Activated T-cell treated with anti-CD3 and anti-CD28 coated beads for 24 hours (primary cell): ENCODE measurements at regions not wholly inside any gene's neighbourhood (a gene's known extent, or its start where the extent isn't known, plus 50 kb on each side); places are given as distances from the start of the nearest gene placed in this dataset.
A peak's percentile ranks its signal among the peaks of the same experiment; 100 is the strongest.
"Not testable (repeated sequence)": the region's sequence is repeated elsewhere in the genome, so short reads cannot be mapped to it uniquely, and the experiment has no call there.

Experiments
- DNase-seq: peaks from one replicate; pipeline ENCODE4 v3.0.0-alpha.2; 2020; ENCODE audit warnings: low read depth

DNA sequence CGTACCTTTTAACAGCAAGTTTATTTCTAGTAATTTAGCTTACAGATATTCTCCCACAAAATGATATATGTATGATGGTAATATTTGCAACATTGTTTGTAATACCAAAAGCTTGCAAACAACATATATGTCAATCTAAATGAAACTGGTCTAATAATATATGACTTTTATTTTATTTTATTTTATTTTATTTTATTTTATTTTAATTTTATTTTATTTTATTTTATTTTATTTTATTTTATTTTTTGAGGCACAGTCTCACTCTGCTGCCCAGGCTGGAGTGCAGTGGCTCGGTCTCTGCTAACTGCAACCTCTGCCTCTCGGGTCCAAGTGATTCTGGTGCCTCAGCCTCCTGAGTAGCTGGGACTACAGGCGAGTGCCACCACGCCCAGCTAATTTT, 94.6 kb upstream of the ABCA1 start:
- not testable (repeated sequence) for DNase-seq

DNA sequence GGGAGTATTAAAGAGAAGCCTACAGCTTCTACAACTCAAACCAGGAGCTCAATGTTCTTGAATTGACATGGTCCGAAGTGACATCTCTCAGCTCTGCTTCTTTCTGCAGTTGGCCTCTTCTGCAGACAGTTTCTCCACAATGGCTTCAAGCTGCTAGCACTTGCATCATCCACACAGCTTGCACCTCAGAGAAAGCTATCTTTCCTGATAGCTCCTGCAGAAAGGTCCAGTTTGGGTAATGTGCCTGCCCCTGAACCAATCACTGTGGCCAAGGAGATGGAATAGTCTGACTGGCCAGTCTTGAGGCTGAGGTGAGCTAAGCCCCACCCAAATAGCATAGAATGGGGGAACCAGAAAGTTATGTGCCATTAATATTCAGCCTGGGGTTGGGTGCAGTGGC, 95.8 kb upstream of the ABCA1 start:
- no peak for DNase-seq

DNA sequence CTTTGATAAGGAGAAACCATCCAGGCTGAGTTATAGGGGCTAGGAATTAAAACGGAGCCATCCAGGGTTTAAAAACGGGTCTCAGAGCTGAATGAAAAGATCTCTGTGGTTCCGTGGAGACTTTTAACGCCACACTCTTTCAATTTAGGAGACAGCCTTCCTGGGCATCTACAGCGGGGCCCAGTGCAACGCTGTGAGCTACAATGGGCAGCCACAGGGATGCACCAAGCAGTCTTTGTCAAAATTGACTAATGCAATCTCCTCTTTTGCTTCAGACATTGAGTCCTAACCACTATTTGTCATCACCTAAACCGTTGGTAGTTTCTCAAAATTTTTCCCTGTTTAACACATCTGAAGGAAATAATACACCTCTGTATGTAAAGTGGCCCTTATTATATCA, 96.6 kb upstream of the ABCA1 start:
- DNase-seq: no peak

DNA sequence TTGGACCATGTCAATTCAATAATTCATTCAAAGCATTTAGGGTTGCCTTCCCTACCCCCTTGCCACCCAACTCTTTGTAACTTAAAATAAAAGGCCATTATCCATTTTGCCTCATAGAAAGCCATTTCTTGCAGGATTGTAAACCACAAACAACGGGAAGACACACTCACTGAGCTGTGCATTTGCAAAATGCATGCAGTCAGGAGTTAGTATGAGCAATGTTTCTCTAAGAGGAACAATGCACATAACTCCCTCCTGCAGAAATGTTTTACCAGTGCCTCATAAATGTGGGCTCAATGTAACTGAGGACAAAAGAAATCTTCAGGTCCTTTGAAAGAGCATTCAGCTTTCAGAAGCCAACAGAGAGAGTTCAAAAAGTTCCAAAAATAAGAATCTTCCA, 98.5 kb upstream of the ABCA1 start:
- DNase-seq: no peak

DNA sequence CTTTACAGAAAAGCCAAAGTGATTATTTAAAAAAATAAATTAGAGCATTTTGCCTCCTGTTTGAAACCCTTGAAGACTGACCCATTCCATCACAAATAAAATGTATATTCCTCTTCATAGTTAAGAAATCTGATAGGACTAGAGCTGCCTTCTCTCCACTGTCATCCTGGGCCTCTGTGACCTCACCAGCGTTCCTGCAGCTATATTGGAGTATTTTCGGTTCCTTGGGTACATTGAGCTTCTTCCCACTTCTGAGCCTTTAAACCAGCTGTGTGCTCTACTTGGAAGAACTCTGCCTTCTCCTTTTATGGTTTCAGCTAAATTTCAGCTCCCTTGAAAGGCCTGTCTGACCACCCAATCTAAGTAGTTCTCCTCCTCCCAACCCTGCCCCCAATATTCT, 99.1 kb upstream of the ABCA1 start:
- no peak for DNase-seq

DNA sequence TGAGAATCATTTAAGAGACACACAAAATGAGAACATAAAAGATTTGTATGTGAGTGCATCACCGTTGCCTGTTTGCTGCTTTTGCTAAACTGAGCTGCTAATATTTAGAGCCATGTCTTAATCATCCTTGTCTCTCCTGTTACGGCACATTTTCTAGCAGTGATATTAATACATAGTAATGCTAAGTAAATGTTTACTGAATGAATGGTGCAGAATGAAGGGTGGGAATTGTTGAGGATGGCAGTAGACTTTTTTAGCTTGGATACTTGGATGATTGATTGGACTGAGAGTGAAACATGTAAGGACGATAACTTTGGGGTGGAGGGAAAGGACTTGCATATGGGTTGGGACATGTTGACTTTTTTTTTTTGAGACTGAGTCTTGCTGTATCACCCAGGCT, 102.3 kb upstream of the ABCA1 start:
- no peak for DNase-seq

DNA sequence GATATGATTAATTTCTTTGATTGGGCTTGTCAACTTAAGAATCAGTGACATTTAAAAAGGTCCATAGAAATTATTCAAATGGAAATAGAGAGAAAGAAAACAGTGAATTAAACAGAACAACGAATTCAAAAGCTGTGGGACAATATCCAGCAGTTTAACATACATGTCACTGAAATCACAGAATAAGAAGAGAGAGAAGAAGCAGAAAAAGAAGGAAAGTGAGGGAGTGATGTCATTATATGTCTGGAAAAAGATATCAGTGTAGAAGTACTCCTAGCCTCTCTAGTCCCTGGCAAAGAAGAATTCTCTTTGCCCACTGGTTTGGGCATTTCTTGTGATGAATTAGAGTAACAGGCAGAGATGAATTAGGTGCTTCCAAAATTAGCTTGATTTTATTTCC, 109.2 kb upstream of the ABCA1 start:
- no peak for DNase-seq

DNA sequence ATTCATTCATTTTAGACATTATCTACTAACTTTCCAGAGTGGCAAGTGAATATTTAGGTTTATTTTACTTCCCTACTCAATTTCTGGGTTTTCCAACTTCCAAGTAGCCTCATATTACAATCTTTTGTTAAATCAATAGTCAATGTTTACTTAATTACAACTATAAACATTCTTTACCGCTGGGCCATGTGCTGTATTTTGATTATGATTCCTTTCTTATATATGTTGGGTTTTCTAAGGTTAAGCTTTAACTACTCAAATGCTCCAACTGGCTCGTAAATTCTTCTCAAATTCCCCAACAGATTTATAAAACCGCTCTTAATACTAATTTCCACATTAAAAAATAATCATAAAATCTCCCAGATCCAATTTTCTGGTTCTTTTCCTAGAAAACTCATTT, 110.1 kb upstream of the ABCA1 start:
- DNase-seq: no peak

DNA sequence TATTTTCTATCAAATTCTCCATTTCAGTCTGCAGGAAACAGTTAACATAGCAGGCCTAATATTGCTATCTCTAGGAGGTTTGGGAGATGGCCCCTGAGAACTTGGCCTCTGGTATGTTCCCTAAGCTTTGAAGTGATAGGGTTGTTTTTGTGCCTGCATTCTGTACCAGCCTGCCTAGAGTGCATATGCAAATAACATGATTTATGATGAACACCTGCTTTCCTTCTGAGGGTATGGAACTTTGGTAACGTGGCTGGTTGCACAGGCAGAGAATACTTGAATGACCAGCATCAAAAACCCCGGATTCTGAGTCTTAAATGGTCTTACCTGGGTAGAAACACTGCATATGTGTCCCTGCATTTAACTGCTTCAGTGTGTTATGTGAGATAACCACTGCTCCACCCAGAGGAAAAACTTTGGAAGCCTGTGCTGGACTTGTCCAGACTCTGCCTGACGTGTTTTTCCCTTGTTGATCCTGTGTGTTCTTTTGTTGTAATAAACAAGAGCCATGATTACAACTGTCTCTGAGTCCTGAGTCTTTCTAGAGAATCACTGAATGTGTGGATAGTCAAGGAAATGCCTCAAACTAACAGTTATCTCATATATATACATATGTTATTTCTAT, 111.3 kb upstream of the ABCA1 start:
- DNase-seq: no peak

DNA sequence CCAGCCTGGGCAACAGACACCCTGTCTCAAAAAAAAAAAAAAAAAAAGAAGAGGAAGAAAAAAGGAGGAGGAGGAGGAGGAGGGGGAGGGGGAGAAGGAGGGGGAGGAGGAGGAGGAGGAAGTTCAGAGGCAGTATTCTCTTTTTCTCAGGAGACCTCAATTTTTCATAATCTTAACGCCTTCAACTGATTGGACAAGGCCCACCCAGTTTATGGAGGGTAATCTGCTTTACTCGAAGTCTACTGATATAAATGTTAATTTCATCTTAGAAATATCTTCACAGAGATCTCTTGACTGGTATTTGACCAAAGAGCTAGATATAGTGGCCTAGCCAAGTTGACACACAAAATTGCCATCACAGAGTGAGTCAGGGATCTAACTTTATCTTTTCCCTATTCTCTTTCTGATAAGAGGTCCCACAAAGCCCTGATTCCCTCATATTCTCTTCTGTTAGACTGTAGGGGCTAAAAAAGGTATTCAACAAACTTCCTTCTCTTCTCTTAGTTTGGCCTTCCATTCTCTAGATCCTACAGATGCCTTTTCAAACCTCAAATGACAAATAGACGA, 115.5 kb upstream of the ABCA1 start:
- no peak for DNase-seq

DNA sequence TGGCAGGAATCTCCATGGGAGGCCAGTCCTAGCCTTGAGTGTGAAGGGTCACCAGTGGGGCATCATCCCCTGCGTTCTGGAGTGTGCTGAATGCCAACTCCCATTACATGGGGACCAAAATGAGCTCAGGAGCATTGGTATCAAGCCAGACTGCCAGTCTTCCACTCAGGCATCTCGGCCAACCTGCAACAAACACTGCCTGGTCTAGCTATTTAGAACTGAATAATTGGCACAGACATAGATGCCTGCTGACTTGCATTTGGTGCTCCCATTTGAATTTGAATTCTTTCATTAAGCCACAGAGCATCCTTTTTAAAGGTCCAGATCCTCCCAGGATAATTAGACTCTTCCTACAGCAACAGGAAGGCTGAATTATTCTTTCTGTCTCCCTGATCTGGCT, 116.6 kb upstream of the ABCA1 start:
- no peak for DNase-seq

DNA sequence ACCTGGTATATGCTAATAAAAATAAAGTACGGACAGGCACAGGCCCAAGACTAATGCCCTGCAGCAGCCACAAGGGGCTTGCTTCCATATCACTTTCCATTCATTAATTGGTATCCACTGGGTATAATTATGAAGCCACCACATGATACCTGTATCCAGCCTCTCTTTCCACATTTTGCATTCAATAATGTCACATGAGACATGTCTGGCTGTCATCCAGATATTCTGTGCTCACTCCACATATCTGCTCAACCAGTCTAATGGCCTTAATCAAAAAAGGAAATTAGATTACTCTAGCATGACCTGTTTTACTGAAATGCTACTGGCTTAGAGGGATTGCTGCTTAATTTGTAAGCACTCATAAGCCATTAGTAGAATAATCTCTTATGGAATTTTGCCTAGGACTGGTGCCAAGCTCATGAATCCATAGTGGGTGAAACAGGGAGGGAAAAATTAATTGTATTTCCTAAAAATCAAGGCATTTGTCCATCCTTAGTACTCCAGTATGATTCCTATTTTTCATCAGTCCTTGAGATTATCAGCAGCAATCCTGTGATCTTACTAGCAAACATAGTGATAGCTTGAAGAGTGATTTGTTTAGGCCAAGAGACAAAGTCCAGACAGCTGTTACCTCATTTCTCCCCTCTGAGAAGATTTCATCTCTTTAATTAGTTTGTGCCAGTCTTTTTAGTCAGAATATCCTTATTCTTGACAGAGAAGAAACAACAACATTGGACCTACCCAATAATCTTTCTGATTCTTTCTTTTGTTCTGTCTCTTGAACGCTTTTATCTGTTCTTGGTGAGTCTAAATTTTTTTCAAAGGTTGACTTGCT, 119.2 kb upstream of the ABCA1 start:
- DNase-seq: no peak

DNA sequence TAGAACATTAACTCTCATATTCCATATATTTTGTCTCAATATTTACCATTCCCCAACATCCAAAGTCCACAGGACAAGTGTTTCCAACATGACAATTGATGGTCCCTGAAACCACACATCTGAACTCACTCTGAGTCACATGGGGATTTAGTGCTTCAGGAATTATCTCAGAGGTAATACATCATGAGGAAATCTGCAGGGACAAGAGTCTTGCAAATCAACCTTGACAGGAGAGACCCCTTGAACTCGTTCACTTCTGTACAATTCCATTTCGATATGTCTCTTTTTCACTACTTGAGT, 119.7 kb upstream of the ABCA1 start:
- DNase-seq: no peak

DNA sequence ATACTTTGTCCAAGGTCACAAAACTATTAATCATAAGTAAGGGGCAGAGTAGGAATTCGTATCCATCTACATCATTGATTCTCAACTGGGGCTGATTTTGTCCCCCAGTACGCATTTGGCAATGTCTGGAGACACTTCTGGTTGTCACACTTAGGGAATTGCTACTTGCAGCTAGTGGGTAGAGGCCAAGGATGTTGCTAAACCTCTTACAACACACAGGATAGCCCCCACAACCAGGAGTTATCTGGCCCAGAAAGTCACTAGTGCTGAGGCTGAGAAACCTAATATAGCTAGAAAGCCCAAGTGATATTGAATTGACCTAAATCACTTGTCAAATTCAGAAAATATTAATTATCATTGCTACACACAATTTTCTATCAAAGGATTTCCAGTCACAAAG, 120.4 kb upstream of the ABCA1 start:
- DNase-seq: no peak

DNA sequence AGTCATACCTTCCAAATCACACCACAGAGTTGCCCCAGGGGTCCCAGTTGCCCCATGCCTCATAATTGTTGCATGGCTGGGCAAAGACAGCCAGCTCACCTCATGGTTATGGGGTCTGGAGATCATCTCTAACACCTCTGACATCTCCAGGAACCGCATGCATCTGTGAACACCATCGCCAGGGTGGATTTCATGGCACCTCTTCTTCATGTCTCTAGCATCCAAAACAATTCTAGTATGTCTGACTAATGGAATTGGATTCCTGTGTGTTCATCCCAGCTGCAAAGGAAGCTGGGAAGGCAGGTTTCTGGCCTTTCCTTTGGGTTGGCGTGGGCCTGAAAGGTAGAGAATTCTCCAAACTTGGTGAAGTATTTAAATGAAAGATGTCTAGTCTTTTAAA, 122.3 kb upstream of the ABCA1 start:
- no peak for DNase-seq

DNA sequence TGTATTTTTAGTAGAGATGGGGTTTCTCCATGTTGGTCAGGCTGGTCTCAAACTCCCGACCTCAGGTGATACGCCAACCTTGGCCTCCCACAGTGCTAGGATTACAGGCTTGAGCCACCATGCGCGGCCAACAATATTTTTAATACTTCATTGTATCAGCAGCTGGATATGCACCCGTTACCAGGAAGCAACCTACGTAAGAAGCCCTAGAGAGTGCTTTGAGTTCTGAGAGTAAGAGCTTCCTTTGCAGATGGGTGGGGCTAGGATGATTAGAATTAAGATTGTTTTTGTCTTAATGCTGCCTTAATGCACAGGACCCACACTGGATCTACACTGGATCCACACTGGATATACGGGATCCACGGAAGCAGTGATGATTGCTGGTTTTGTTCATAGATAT, 123.9 kb upstream of the ABCA1 start:
- no peak for DNase-seq

DNA sequence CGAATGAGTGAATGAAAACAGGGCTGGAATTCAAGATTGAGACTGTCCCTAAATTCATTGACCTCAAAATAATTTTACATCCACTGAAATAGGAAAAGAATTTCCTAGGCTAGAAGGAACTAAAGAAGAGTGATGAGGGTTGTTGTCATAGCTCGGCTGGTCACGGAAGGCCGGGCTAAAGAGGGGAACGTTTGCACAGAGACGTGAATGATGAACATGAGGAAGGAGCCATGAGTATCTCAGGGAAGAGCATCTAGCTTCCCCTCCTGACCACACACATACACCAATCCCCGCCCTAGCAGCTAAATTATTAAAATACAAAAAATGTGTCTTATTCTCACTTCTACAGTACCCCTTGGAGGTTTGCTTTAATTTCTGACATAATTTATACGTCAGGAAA, 124.4 kb upstream of the ABCA1 start:
- DNase-seq: no peak

DNA sequence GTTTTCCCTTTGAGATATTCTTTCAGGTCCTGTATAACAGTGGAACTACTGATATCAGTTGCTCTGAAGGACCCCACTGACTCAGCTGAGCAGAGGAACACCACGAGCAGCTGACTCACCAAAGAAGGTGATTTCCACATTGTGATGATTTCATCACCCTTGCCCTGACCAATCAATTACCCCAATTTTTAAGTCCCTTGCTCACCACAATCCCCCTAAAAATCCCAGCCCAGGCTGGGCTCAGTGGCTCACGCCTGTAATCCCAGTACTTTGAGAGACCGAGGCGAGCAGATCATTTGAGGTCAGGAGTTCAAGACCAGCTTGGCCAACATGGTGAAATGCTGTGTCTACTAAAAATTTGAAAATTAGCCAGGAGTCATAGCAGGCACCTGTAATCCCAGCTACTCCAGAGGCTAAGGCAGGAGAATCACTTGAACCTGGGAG, 125.3 kb upstream of the ABCA1 start:
- peak; percentile 47 for DNase-seq

DNA sequence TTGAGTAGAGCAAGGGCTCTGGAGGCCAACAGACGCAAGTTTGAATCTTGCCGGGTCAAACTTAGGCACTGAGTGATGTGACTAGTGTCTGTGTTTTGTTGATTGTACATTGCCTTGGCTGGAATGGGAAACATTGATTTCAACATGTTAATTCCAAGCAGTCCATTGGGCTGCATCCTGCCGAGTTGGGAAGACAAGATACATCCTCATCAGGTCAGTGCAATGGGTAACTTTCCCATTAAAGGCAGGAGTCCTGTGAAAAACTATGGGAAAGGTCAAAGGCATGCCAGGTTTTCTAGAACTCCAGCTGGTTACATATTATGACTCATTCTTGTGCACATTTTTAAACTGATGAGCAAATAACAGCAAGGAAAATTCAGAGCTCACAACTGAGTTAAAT, 126.5 kb upstream of the ABCA1 start:
- no peak for DNase-seq

DNA sequence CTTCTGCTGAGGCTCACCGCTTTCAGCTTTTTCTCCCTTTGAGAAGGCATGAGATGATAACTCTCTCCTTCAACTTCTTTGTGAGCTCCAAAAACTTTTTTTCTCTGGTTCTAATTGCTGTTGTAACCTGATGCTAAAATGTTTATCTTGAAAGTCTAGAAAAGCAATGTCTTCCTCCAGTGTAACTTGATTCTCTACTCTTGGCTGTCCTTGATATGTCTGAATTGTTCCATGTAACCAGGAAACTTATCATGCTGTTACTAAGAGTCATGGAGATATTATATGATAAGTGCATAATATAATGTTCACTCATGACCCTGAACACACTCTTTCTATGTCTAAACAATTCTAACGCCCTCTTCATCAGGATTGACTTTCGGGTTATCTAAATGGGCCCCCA, 128.0 kb upstream of the ABCA1 start:
- DNase-seq: no peak

DNA sequence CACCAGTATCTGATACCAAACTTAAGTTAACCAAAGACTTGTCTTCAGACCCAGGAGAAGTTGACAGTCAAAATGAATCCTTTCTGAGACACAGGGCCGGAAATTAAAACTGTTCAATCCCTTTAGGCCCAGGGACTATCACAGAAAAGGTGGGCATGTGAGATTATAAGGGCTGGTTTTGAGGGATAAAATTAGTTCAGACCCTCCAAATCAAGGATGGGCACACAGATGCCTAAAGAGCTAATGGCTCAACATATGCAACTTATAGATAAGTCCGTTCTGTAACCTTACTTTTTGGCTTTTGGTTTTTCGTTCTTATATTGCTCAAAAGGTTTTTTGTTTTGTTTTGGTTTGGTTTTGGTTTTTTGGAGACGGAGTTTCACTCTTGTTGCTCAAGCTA, 129.6 kb upstream of the ABCA1 start:
- DNase-seq: no peak

DNA sequence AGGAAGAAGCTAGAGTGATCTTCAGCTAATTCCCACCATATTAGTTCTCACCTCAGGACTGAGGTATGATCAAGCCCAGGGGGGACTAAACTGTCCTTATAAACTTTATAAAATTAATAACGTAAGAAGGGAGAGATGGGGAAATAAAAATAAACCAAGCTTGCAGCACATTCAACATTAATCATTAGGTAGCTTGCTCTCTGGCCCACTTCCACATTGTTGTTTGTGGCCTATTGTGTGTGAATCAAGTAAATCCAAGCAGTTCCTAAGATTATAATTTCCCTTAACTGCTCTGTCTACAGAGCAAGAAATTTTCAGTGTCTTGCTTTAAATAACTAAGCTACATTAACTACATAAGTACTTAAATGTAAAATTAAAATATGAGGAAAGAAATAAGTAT, 131.3 kb upstream of the ABCA1 start:
- DNase-seq: no peak

DNA sequence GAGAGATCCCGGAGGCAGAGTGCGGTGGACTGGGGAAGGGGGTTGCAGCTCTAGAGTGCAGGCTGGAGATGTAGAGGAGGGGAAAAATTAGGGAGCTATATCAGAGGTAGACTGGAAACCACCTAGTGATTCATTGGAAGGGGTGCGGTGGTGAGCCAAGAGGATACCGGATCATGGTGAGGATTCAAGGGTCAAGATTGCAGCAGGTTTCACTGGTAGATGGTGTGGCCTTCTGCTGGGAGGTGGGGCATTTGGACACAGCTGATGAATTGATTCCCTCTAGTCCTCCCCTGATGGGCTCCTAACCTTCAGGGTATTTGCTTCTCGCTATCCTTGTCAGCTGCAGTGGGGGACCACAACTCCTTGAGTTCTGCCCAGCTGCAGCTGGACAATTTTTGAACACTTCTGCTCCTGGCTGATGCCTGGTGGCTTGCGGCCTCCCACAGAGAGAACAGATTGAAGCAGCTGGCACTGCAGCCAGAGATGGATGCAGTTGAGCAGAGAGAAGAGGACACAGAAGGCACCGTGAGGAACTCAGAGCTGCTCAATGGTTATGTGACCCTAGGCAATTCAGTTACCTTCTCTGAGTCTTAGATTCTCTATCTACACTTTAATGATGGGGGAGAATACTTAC, 134.4 kb upstream of the ABCA1 start:
- DNase-seq: no peak
